H1 (cell line): ENCODE measurements at regions not wholly inside any gene's neighbourhood (a gene's known extent, or its start where the extent isn't known, plus 50 kb on each side); places are given as distances from the start of the nearest gene placed in this dataset.

Experiments used
- CTCF ChIA-PET: fragments of 300-600 bp; sonication (Branson Sonifier 250); formaldehyde crosslinking; loops from one replicate; lab custom pipeline; 2021; ENCODE audit not compliant: partially characterized antibody; lab: Charles Lee
- POLR2A ChIA-PET: fragments of 300-600 bp; sonication (Branson Sonifier 250); formaldehyde crosslinking; loops from one replicate; lab custom pipeline; 2021; ENCODE audit warnings: inconsistent platforms; ENCODE audit not compliant: partially characterized antibody; lab: Charles Lee
- DNase-seq, 2 experiments: peaks; one replicate each; pipeline versions ENCODE4 v3.0.0 to v3.0.0-alpha.2; 2010 to 2022; ENCODE audit warnings: low spot score in 2 of 2, low read depth in 1 of 2, mixed read lengths in 1 of 2
- FAIRE-seq: peaks from 2 replicates; lab custom pipeline; 2011; peaks lifted over from hg19 to GRCh38; lab: Jason Lieb, UNC
- H2AFZ ChIP-seq: 2 replicates; pipeline ENCODE4 v1.8.1; 2012; ENCODE audit warnings: low read length, inconsistent platforms
- H2AK5ac ChIP-seq: 2 replicates; pipeline ENCODE4 v1.6.1; 2013; ENCODE audit warnings: low read depth, low read length
- H2BK120ac ChIP-seq: replicated peaks from 2 replicates; pipeline ENCODE3; 2013; ENCODE audit warnings: low read depth, low read length, inconsistent platforms
- H2BK12ac ChIP-seq: 2 replicates; pipeline ENCODE4 v1.6.1; 2013; ENCODE audit warnings: low read depth, low read length
- H2BK15ac ChIP-seq: 2 replicates; pipeline ENCODE4 v1.6.1; 2013; ENCODE audit warnings: low read length
- H2BK20ac ChIP-seq: 2 replicates; pipeline ENCODE4 v1.6.1; 2013; ENCODE audit warnings: low read length
- H2BK5ac ChIP-seq: 2 replicates; pipeline ENCODE4 v1.6.1; 2013; ENCODE audit warnings: low read depth, low read length
- H3K14ac ChIP-seq: 2 replicates; pipeline ENCODE4 v1.6.1; 2013; ENCODE audit warnings: inconsistent platforms; ENCODE audit not compliant: insufficient read length
- H3K18ac ChIP-seq: 2 replicates; pipeline ENCODE4 v1.6.1; 2013; ENCODE audit warnings: low read length; ENCODE audit errors: extremely low read depth
- H3K23ac ChIP-seq: 2 replicates; pipeline ENCODE4 v1.6.1; 2013; ENCODE audit warnings: inconsistent platforms; ENCODE audit not compliant: insufficient read length
- H3K23me2 ChIP-seq: 2 replicates; pipeline ENCODE4 v1.6.1; 2013; ENCODE audit warnings: low read depth, low read length
- H3K27ac ChIP-seq: 2 replicates; pipeline ENCODE4 v1.6.1; 2011; ENCODE audit warnings: low read depth, low read length, inconsistent platforms
- H3K27me3 ChIP-seq, 4 experiments: replicated peaks in 1 of 4; 1 replicate in 1 of 4; 2 replicates in 3 of 4; pipeline versions ENCODE4 v1.6.1 to v1.8.1; 2011 to 2013; ENCODE audit warnings: low read length in 3 of 4, mild to moderate bottlenecking in 3 of 4, inconsistent platforms in 2 of 4, mixed read lengths in 2 of 4, moderate library complexity in 1 of 4; ENCODE audit not compliant: control insufficient read depth in 3 of 4, insufficient read depth in 3 of 4; ENCODE audit errors: extremely low read depth in 1 of 4
- H3K36me3 ChIP-seq, 4 experiments: 2 replicates each; pipeline versions ENCODE4 v1.6.1 to v1.8.1; 2011 to 2013; ENCODE audit warnings: mild to moderate bottlenecking in 4 of 4, low read length in 3 of 4, moderate library complexity in 2 of 4, control low read depth in 1 of 4, inconsistent platforms in 1 of 4; ENCODE audit not compliant: insufficient read depth in 4 of 4, control insufficient read depth in 2 of 4
- H3K4ac ChIP-seq: replicated peaks from 2 replicates; pipeline ENCODE3; 2013; ENCODE audit warnings: low read length, low read depth, mixed read lengths, inconsistent platforms; ENCODE audit not compliant: insufficient read length
- H3K4me1 ChIP-seq, 4 experiments: replicated peaks in 1 of 4; 1 replicate in 1 of 4; 2 replicates in 3 of 4; pipeline versions ENCODE4 v1.6.1 to v1.8.1; 2011 to 2013; ENCODE audit warnings: low read length in 3 of 4, inconsistent platforms in 2 of 4, mixed read lengths in 1 of 4; ENCODE audit not compliant: insufficient read depth in 4 of 4, control insufficient read depth in 3 of 4
- H3K4me2 ChIP-seq, 2 experiments: 2 replicates each; pipeline versions ENCODE4 v1.6.1 to v1.8.1; 2011 to 2013; ENCODE audit warnings: low read depth in 2 of 2, low read length in 2 of 2, control low read depth in 1 of 2, inconsistent platforms in 1 of 2, mild to moderate bottlenecking in 1 of 2; ENCODE audit not compliant: insufficient read depth in 1 of 2
- H3K4me3 ChIP-seq, 4 experiments: fragments of 200-600, 300-600 bp in 1 of 4; sonication (generic), shearing (Covaris generic), sonication (Bioruptor Twin) in 1 of 4; 2 replicates each; pipeline versions ENCODE4 v1.5.1 to v1.8.1; 2011 to 2016; ENCODE audit warnings: low read length in 4 of 4, low read depth in 3 of 4, control low read depth in 2 of 4, inconsistent platforms in 2 of 4, mild to moderate bottlenecking in 2 of 4, mixed read lengths in 1 of 4, moderate library complexity in 1 of 4; ENCODE audit not compliant: insufficient read depth in 2 of 4; ENCODE audit errors: extremely low read depth in 1 of 4
- H3K56ac ChIP-seq: replicated peaks from 2 replicates; pipeline ENCODE3; 2013; ENCODE audit warnings: low read depth, mild to moderate bottlenecking, mixed read lengths, low read length, inconsistent platforms; ENCODE audit not compliant: insufficient read length
- H3K79me1 ChIP-seq: 2 replicates; pipeline ENCODE4 v1.6.1; 2013; ENCODE audit warnings: low read depth, low read length, control low read depth
- H3K79me2 ChIP-seq, 2 experiments: 2 replicates each; pipeline versions ENCODE4 v1.6.1 to v1.8.1; 2012 to 2013; ENCODE audit warnings: low read length in 2 of 2, mild to moderate bottlenecking in 2 of 2, inconsistent platforms in 1 of 2; ENCODE audit not compliant: insufficient read depth in 2 of 2, control insufficient read depth in 1 of 2
- H3K9ac ChIP-seq, 4 experiments: replicated peaks in 1 of 4; 1 replicate in 1 of 4; 2 replicates in 3 of 4; pipeline versions ENCODE4 v1.6.1 to v1.8.1; 2011 to 2013; ENCODE audit warnings: low read depth in 3 of 4, low read length in 3 of 4, control low read depth in 2 of 4, mild to moderate bottlenecking in 2 of 4, moderate library complexity in 2 of 4, inconsistent platforms in 1 of 4; ENCODE audit errors: extremely low read depth in 1 of 4
- H3K9me3 ChIP-seq, 2 experiments: 2 replicates each; pipeline versions ENCODE4 v1.6.1 to v1.8.1; 2012 to 2013; ENCODE audit warnings: mild to moderate bottlenecking in 2 of 2, moderate library complexity in 2 of 2, control low read depth in 1 of 2, inconsistent platforms in 1 of 2, low read depth in 1 of 2, low read length in 1 of 2, mixed read lengths in 1 of 2; ENCODE audit not compliant: insufficient read depth in 2 of 2
- H4K20me1 ChIP-seq, 2 experiments: replicated peaks in 1 of 2; 2 replicates each; pipeline versions ENCODE3 to v1.8.1; 2011 to 2013; ENCODE audit warnings: inconsistent platforms in 2 of 2, low read length in 2 of 2, mild to moderate bottlenecking in 1 of 2; ENCODE audit not compliant: insufficient read depth in 2 of 2, control insufficient read depth in 1 of 2
- H4K5ac ChIP-seq: 2 replicates; pipeline ENCODE4 v1.6.1; 2013; ENCODE audit warnings: low read length, low read depth, mixed read lengths, inconsistent platforms; ENCODE audit not compliant: insufficient read length
- H4K8ac ChIP-seq: 2 replicates; pipeline ENCODE4 v1.8.0; 2013; ENCODE audit warnings: mild to moderate bottlenecking, moderate library complexity, low read length, inconsistent platforms; ENCODE audit not compliant: insufficient read depth; ENCODE audit errors: extremely low read depth
- H4K91ac ChIP-seq: replicated peaks from 2 replicates; pipeline ENCODE3; 2013; ENCODE audit warnings: low read length, mixed read lengths, inconsistent platforms; ENCODE audit not compliant: insufficient read length
- ASH2L ChIP-seq: fragments of 200-600, 300-600 bp; sonication (generic); IDR thresholded peaks from one replicate; pipeline ENCODE4 v1.7.1; 2017; ENCODE audit warnings: low read length
- ATF2 ChIP-seq: IDR thresholded peaks from 2 replicates; pipeline ENCODE4 v1.6.1; 2012; ENCODE audit warnings: low read length, inconsistent platforms
- BRCA1 ChIP-seq: IDR thresholded peaks from 2 replicates; pipeline ENCODE4 v1.6.1; 2012; ENCODE audit warnings: low read depth, low read length, improper control_type of control experiment
- FOSL1 ChIP-seq: IDR thresholded peaks from 2 replicates; pipeline ENCODE4 v1.6.1; 2011; ENCODE audit warnings: mild to moderate bottlenecking, low read depth, low read length, moderate library complexity; ENCODE audit not compliant: insufficient read depth
- GTF2F1 ChIP-seq: IDR thresholded peaks from 2 replicates; pipeline ENCODE4 v1.6.1; 2012; ENCODE audit warnings: low read depth, low read length, improper control_type of control experiment, borderline replicate concordance
- NRF1 ChIP-seq: IDR thresholded peaks from 2 replicates; pipeline ENCODE4 v1.6.1; 2011; ENCODE audit warnings: mild to moderate bottlenecking, low read depth, low read length, improper control_type of control experiment
- POLR2A ChIP-seq, 2 experiments: IDR thresholded peaks; 1 replicate in 1 of 2; 2 replicates in 1 of 2; pipeline ENCODE4 v1.6.1; 2011; ENCODE audit warnings: low read depth in 2 of 2, low read length in 2 of 2, mild to moderate bottlenecking in 2 of 2; ENCODE audit errors: control extremely low read depth in 1 of 2
- WGBS, 2 experiments: shearing (Covaris generic) in 1 of 2; methylation state at CpG; one replicate each; pipeline versions ENCODE4 v1.1.6 to v1.1.7; 2013 to 2015; ENCODE audit warnings: low lambda C conversion rate in 2 of 2, mixed read lengths in 2 of 2, inconsistent platforms in 1 of 2, low coverage in 1 of 2, missing lambda C conversion rate in 1 of 2; ENCODE audit not compliant: insufficient replicate concordance in 2 of 2, insufficient coverage in 1 of 2, insufficient read length in 1 of 2; ENCODE audit errors: extremely low coverage in 1 of 2, missing lambda C conversion rate in 1 of 2; 5-methylcytosine and 5-hydroxymethylcytosine counted together

- no peak overlapping the region for H3K18ac ChIP-seq
- no peaks in the 10 kb centered on the region for H4K20me1 ChIP-seq
- no peaks in the 10 kb centered on the region for H3K9me3 ChIP-seq
- H3K27ac ChIP-seq, result no peak overlapping the region
- no peaks in the 10 kb centered on the region for H3K36me3 ChIP-seq
- no peak overlapping the region for H4K8ac ChIP-seq
- ChIA-PET POLR2A (no interaction called here), CTCF (no interaction called here)
- 82% methylated on average over 1 of the region's 1 CpG; no CpG with 5 or more reads in 1 of the 2 experiments for WGBS, 2 experiments
- no peak for DNase-seq
- no peaks in the 10 kb centered on the region for H3K27me3 ChIP-seq
- no peak overlapping the region for H3K4me2 ChIP-seq
- no peak overlapping the region for H3K4ac ChIP-seq
- H3K14ac ChIP-seq, result no peak overlapping the region
- H2AFZ ChIP-seq, result no peak overlapping the region
- no peaks in the 10 kb centered on the region for H3K23me2 ChIP-seq
- no peak overlapping the region for H3K9ac ChIP-seq
- H2BK12ac ChIP-seq, result no peak overlapping the region
- no peak for FAIRE-seq
- no peak overlapping the region for H2BK20ac ChIP-seq
- no peak overlapping the region for H3K4me3 ChIP-seq
- no peak overlapping the region for H3K56ac ChIP-seq
- no peak overlapping the region for H2BK5ac ChIP-seq
- H3K79me1 ChIP-seq, result no peaks in the 10 kb centered on the region
- no peak overlapping the region for H4K5ac ChIP-seq
- no peak overlapping the region for H2AK5ac ChIP-seq
- H3K23ac ChIP-seq, result no peak overlapping the region
- no peaks in the 10 kb centered on the region for H3K4me1 ChIP-seq
- TF ChIP-seq POLR2A (IDR thresholded peaks at IDR 0.05; ENCODE audit: control extremely low read depth in 1 of 2, low read depth in 2 of 2, low read length in 2 of 2) (no peak), ATF2 (no peak), NRF1 (no peak), ASH2L (no peak), FOSL1 (no peak), GTF2F1 (no peak), BRCA1 (no peak)
- H3K79me2 ChIP-seq, result no peaks in the 10 kb centered on the region
- no peak overlapping the region for H2BK15ac ChIP-seq
- H2BK120ac ChIP-seq, result no peak overlapping the region
- no peak overlapping the region for H4K91ac ChIP-seq
Measured at GRCh38 chr5:103741984-103742383, 179.4 kb upstream of the NUDT12 start.
